Ascending aorta (tissue), 2 donors: ENCODE measurements at regions not wholly inside any gene's neighbourhood (a gene's known extent, or its start where the extent isn't known, plus 50 kb on each side); places are given as distances from the start of the nearest gene placed in this dataset.

Source experiments
- DNase-seq, 2 donors: peaks; one replicate each; pipeline ENCODE4 v3.0.0-alpha.2; 2019; ENCODE audit warnings: low spot score in 2 of 2
- H3K27ac ChIP-seq, 2 donors: fragments of 200-600 bp; sonication (generic); one replicate each; pipeline ENCODE4 v1.5.1; 2016 to 2017; ENCODE audit warnings: mild to moderate bottlenecking in 1 of 2
- H3K27me3 ChIP-seq: fragments of 200-600 bp; sonication (generic); one replicate; pipeline ENCODE4 v1.5.1; 2017
- H3K36me3 ChIP-seq, 2 donors: fragments of 200-600 bp; sonication (generic); one replicate each; pipeline ENCODE4 v1.5.1; 2016
- H3K4me1 ChIP-seq, 2 donors: fragments of 200-600 bp; sonication (generic); one replicate each; pipeline ENCODE4 v1.5.1; 2016 to 2017; ENCODE audit warnings: mild to moderate bottlenecking in 1 of 2
- H3K4me3 ChIP-seq, 2 donors: fragments of 200-600 bp; sonication (generic); one replicate each; pipeline ENCODE4 v1.5.1; 2016 to 2017; ENCODE audit warnings: mild to moderate bottlenecking in 1 of 2
- H3K9me3 ChIP-seq, 2 donors: fragments of 200-600 bp; sonication (generic); one replicate each; pipeline ENCODE4 v1.5.1; 2016
- CTCF ChIP-seq, 3 experiments: fragments of 200-600 bp in 2 of 3; fragments of 450-650 bp in 1 of 3; sonication (generic) in 2 of 3; IDR thresholded peaks; one replicate each; pipeline ENCODE4 v1.5.1; 2016 to 2019; ENCODE audit warnings: antibody characterized with exemption in 3 of 3, mild to moderate bottlenecking in 1 of 3, moderate library complexity in 1 of 3
- intact Hi-C: fragments of 100-400 bp; cut with DNase I; formaldehyde crosslinking; loops from one replicate; pipeline ENCODE4 v1.15.1; 2023

GRCh38 chr2:239526666-239527415, 126.0 kb upstream of the HDAC4 start:
- no peaks in the 10 kb centered on the region for H3K27me3 ChIP-seq
- H3K27ac ChIP-seq, result no peak overlapping the region
- H3K36me3 ChIP-seq, result no peaks in the 10 kb centered on the region
- peaks cover 0 to 3% of the 10 kb centered on the region in 2 donors for H3K9me3 ChIP-seq
- H3K4me3 ChIP-seq, result no peak overlapping the region
- TF ChIP-seq CTCF (IDR thresholded peaks at IDR 0.05), result no peak
- no peak for DNase-seq
- intact Hi-C loops, result no loop called here
- no peaks in the 10 kb centered on the region for H3K4me1 ChIP-seq

- DNase-seq, result no peak
These were observed 125.2 kb upstream of the HDAC4 start for GRCh38 chr2:239526038-239526437.

GRCh38 chr2:239523954-239524330, 123.1 kb upstream of the HDAC4 start:
- no peak overlapping the region for H3K27ac ChIP-seq
- no peak for DNase-seq
- H3K4me3 ChIP-seq, result no peak overlapping the region
- H3K9me3 ChIP-seq, result no peaks in the 10 kb centered on the region
- no peaks in the 10 kb centered on the region for H3K36me3 ChIP-seq
- H3K4me1 ChIP-seq, result no peaks in the 10 kb centered on the region
- intact Hi-C loops, result no loop called here
- TF ChIP-seq CTCF (IDR thresholded peaks at IDR 0.05), result no peak
- H3K27me3 ChIP-seq, result no peaks in the 10 kb centered on the region

More at GRCh38 chr2:239526038-239526437, 125.2 kb upstream of the HDAC4 start:
- no peaks in the 10 kb centered on the region for H3K27me3 ChIP-seq
- H3K27ac ChIP-seq, result no peak overlapping the region
- H3K4me3 ChIP-seq, result no peak overlapping the region
- H3K4me1 ChIP-seq, result no peaks in the 10 kb centered on the region
- H3K36me3 ChIP-seq, result no peaks in the 10 kb centered on the region
- intact Hi-C loops, result no loop called here
- peaks cover 0 to 3% of the 10 kb centered on the region in 2 donors for H3K9me3 ChIP-seq
- no peak for TF ChIP-seq CTCF (IDR thresholded peaks at IDR 0.05)

GRCh38 chr2:239523147-239523953, 122.5 kb upstream of the HDAC4 start:
- Histone ChIP-seq H3K4me1 (no peaks in the 10 kb centered on the region), H3K4me3 (no peak overlapping the region), H3K36me3 (no peaks in the 10 kb centered on the region), H3K27me3 (no peaks in the 10 kb centered on the region), H3K27ac (no peak overlapping the region), H3K9me3 (no peaks in the 10 kb centered on the region)
- intact Hi-C loops, result no loop called here
- no peak for DNase-seq
- no peak for TF ChIP-seq CTCF (IDR thresholded peaks at IDR 0.05)

GRCh38 chr2:239522740-239523119, 121.9 kb upstream of the HDAC4 start:
- intact Hi-C loops, result no loop called here
- H3K4me3 ChIP-seq, result no peak overlapping the region
- no peak for TF ChIP-seq CTCF (IDR thresholded peaks at IDR 0.05)
- no peaks in the 10 kb centered on the region for H3K27me3 ChIP-seq
- no peaks in the 10 kb centered on the region for H3K9me3 ChIP-seq
- no peak overlapping the region for H3K27ac ChIP-seq
- H3K36me3 ChIP-seq, result no peaks in the 10 kb centered on the region
- no peaks in the 10 kb centered on the region for H3K4me1 ChIP-seq
- DNase-seq, result no peak
